Transverse colon (tissue), 4 donors: ENCODE measurements at regions not wholly inside any gene's neighbourhood (a gene's known extent, or its start where the extent isn't known, plus 50 kb on each side); places are given as distances from the start of the nearest gene placed in this dataset.
A peak's percentile ranks its signal among the peaks of the same experiment; 100 is the strongest.

Experiments
- DNase-seq: peaks from one replicate; pipeline ENCODE4 v3.0.0-alpha.2; 2019
- H3K27ac ChIP-seq, 4 donors: fragments of 200-600 bp; sonication (generic); 2 replicates each; pipeline ENCODE4 v1.5.1; 2016 to 2018; ENCODE audit warnings: inconsistent platforms in 4 of 4
- H3K27me3 ChIP-seq: fragments of 200-600 bp; sonication (generic); 2 replicates; pipeline ENCODE4 v1.5.1; 2017; ENCODE audit warnings: inconsistent platforms
- H3K36me3 ChIP-seq, 4 donors: fragments of 200-600 bp; sonication (generic); 2 replicates each; pipeline ENCODE4 v1.5.1; 2017 to 2019; ENCODE audit warnings: inconsistent platforms in 4 of 4
- H3K4me1 ChIP-seq, 4 donors: fragments of 200-600 bp; sonication (generic); 2 replicates each; pipeline ENCODE4 v1.5.1; 2017 to 2020; ENCODE audit warnings: inconsistent platforms in 4 of 4
- H3K4me3 ChIP-seq, 4 donors: fragments of 200-600 bp; sonication (generic); 1 replicate in 1 of 4; 2 replicates in 3 of 4; pipeline versions ENCODE4 v1.5.1 to v1.6.1; 2017 to 2019; ENCODE audit warnings: inconsistent platforms in 4 of 4
- H3K9me3 ChIP-seq, 2 donors: fragments of 200-600 bp; sonication (generic); 2 replicates each; pipeline ENCODE4 v1.5.1; 2017 to 2019; ENCODE audit warnings: inconsistent platforms in 2 of 2
- EP300 ChIP-seq: sonication (generic); formaldehyde crosslinking; IDR thresholded peaks from one replicate; pipeline ENCODE4 v1.6.1; 2017; ENCODE audit warnings: antibody characterized with exemption, low read depth
- POLR2A ChIP-seq: fragments of 450-650 bp; IDR thresholded peaks from one replicate; pipeline ENCODE4 v1.6.1; 2016; ENCODE audit warnings: antibody characterized with exemption, mild to moderate bottlenecking, moderate library complexity
- POLR2AphosphoS5 ChIP-seq, 3 donors: sonication (generic); formaldehyde crosslinking; IDR thresholded peaks; one replicate each; pipeline ENCODE4 v1.6.1; 2016; ENCODE audit warnings: antibody characterized with exemption in 3 of 3
- WGBS, 2 donors: methylation state at CpG; one replicate each; pipeline ENCODE4 v1.1.5; 2018; ENCODE audit warnings: low coverage in 1 of 2; 5-methylcytosine and 5-hydroxymethylcytosine counted together
- in situ Hi-C, 4 donors: fragments of 200-750 bp; cut with MboI; loops; one replicate each; pipeline versions ENCODE4 v1.15.0 to v1.15.1; 2017; ENCODE audit warnings: low sequenced_read_pairs in 3 of 4, low pct_ligation_motif_present in 1 of 4, low pct_unique_long_range_greater_than_20kb in 1 of 4
- intact Hi-C: fragments of 100-400 bp; cut with DNase I; formaldehyde crosslinking; loops from one replicate; pipeline ENCODE4 v1.15.1; 2023; ENCODE audit warnings: low total_unique reads
- TF ChIP-seq, protein P1 (sequence below), 5 experiments: fragments of 200-600 bp in 3 of 5; fragments of 450-650 bp in 2 of 5; sonication (generic) in 3 of 5; IDR thresholded peaks; 1 replicate in 2 of 5; 2 replicates in 3 of 5; pipeline ENCODE4 v1.5.1; 2016 to 2017; ENCODE audit warnings: antibody characterized with exemption in 5 of 5, inconsistent platforms in 3 of 5, mild to moderate bottlenecking in 2 of 5, moderate library complexity in 1 of 5

- TF ChIP-seq POLR2A = no peak
- TF ChIP-seq EP300 = no peak
- no peak for TF ChIP-seq POLR2AphosphoS5 (IDR thresholded peaks at IDR 0.05)
- TF ChIP-seq, protein P1, sequence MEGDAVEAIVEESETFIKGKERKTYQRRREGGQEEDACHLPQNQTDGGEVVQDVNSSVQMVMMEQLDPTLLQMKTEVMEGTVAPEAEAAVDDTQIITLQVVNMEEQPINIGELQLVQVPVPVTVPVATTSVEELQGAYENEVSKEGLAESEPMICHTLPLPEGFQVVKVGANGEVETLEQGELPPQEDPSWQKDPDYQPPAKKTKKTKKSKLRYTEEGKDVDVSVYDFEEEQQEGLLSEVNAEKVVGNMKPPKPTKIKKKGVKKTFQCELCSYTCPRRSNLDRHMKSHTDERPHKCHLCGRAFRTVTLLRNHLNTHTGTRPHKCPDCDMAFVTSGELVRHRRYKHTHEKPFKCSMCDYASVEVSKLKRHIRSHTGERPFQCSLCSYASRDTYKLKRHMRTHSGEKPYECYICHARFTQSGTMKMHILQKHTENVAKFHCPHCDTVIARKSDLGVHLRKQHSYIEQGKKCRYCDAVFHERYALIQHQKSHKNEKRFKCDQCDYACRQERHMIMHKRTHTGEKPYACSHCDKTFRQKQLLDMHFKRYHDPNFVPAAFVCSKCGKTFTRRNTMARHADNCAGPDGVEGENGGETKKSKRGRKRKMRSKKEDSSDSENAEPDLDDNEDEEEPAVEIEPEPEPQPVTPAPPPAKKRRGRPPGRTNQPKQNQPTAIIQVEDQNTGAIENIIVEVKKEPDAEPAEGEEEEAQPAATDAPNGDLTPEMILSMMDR (IDR thresholded peaks at IDR 0.05) = no peak
- no peak overlapping the region for H3K4me3 ChIP-seq
- H3K4me1 ChIP-seq = peaks cover 0 to 5% (median 0%) of the 10 kb centered on the region in 4 donors
- DNase-seq = no peak
- in situ Hi-C loops = no loop called here
- peak overlapping the region in 1 of 4 donors; percentile 35 for H3K27ac ChIP-seq
- H3K36me3 ChIP-seq = no peaks in the 10 kb centered on the region
- WGBS, 2 donors = 71 to 73% methylated on average over 3 of the region's 3 CpGs
- H3K9me3 ChIP-seq = no peaks in the 10 kb centered on the region
- intact Hi-C loops = no loop called here
- H3K27me3 ChIP-seq = no peaks in the 10 kb centered on the region
Observed at GRCh38 chr16:66152823-66153393, 213.6 kb upstream of the CDH5 start.

DNA sequence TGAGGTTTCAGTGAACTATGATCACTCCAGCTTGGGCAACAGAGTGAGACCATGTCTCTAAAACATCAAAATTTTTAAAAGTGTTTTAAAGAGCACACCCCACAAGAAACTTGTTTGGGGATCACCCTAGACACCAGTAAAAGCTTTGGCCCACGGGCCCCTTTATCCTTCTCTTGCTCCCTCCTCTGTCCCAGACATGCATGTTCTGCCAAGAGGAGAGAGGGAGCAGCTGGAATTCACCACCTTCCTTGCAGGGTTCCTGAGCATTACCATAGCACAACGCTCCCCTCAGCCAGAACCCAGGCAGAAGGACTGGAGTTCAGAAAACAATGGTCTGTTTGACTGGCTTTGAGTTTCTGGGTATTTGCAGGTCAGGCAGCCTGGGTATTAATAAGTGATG lies 214.3 kb upstream of the CDH5 start:
- intact Hi-C loops (no loop called here), in situ Hi-C loops (no loop called here)
- no peak overlapping the region for H3K27ac ChIP-seq
- peaks cover 0 to 5% (median 0%) of the 10 kb centered on the region in 4 donors for H3K4me1 ChIP-seq
- H3K36me3 ChIP-seq = no peaks in the 10 kb centered on the region
- no peak for DNase-seq
- WGBS, 2 donors = 50 to 57% methylated on average over 1 to 2 of the region's 2 CpGs
- TF ChIP-seq, protein P1 (IDR thresholded peaks at IDR 0.05) = no peak
- TF ChIP-seq POLR2AphosphoS5 (IDR thresholded peaks at IDR 0.05) = no peak
- no peak for TF ChIP-seq EP300
- no peak for TF ChIP-seq POLR2A
- no peaks in the 10 kb centered on the region for H3K27me3 ChIP-seq
- H3K4me3 ChIP-seq = no peak overlapping the region
- no peaks in the 10 kb centered on the region for H3K9me3 ChIP-seq

- no peaks in the 10 kb centered on the region for H3K9me3 ChIP-seq
- no peaks in the 10 kb centered on the region for H3K36me3 ChIP-seq
- intact Hi-C loops (no loop called here), in situ Hi-C loops (no loop called here)
- DNase-seq = peak; percentile 13
- WGBS, 2 donors = 65% methylated on average over 7 of the region's 7 CpGs
- peak overlapping the region in 3 of 4 donors; percentile 27 to 66 (median 29) for H3K27ac ChIP-seq
- H3K4me1 ChIP-seq = peaks cover 0 to 5% (median 0%) of the 10 kb centered on the region in 4 donors
- TF ChIP-seq EP300 (no peak), POLR2A (no peak), POLR2AphosphoS5 (IDR thresholded peaks at IDR 0.05) (no peak)
- TF ChIP-seq, protein P1 (IDR thresholded peaks at IDR 0.05) = no peak
- no peaks in the 10 kb centered on the region for H3K27me3 ChIP-seq
- no peak overlapping the region for H3K4me3 ChIP-seq
Observed at GRCh38 chr16:66150698-66151482, 215.6 kb upstream of the CDH5 start.

GRCh38 chr16:66147291-66147690 lies 219.2 kb upstream of the CDH5 start:
- no peak overlapping the region for H3K4me3 ChIP-seq
- intact Hi-C loops (no loop called here), in situ Hi-C loops (no loop called here)
- TF ChIP-seq, protein P1 (IDR thresholded peaks at IDR 0.05) = no peak
- TF ChIP-seq POLR2A = no peak
- TF ChIP-seq POLR2AphosphoS5 (IDR thresholded peaks at IDR 0.05) = no peak
- TF ChIP-seq EP300 = no peak
- H3K27ac ChIP-seq = no peak overlapping the region
- peaks cover 0 to 5% (median 0%) of the 10 kb centered on the region in 4 donors for H3K4me1 ChIP-seq
- H3K36me3 ChIP-seq = no peaks in the 10 kb centered on the region
- 71 to 84% methylated on average over 1 to 6 of the region's 6 CpGs for WGBS, 2 donors
- no peak for DNase-seq
- no peaks in the 10 kb centered on the region for H3K9me3 ChIP-seq
- no peaks in the 10 kb centered on the region for H3K27me3 ChIP-seq
